ENCODE measurements at regions not wholly inside any gene's neighbourhood (a gene's known extent, or its start where the extent isn't known, plus 50 kb on each side); places are given as distances from the start of the nearest gene placed in this dataset.

DNA sequence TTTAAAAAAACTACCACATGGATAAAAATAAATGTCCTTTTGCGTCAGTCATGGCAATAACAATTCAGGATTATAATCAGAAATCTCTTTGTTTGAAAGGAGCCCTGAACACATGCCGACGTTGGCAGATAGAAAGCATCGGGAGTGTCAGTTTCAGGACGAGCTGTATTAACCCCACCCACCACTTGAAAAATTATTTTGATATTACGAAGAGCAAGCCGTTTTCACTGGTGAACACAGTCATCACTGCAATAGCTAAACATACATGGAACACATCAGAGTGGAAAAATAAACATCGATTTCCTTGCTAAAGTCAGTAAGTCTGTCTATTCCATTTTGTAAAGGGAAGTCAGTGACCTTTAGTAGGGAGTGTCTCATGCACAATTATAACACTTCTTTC is 266.4 kb upstream of the FBXL7 start:
- TF ChIP-seq, protein P1, sequence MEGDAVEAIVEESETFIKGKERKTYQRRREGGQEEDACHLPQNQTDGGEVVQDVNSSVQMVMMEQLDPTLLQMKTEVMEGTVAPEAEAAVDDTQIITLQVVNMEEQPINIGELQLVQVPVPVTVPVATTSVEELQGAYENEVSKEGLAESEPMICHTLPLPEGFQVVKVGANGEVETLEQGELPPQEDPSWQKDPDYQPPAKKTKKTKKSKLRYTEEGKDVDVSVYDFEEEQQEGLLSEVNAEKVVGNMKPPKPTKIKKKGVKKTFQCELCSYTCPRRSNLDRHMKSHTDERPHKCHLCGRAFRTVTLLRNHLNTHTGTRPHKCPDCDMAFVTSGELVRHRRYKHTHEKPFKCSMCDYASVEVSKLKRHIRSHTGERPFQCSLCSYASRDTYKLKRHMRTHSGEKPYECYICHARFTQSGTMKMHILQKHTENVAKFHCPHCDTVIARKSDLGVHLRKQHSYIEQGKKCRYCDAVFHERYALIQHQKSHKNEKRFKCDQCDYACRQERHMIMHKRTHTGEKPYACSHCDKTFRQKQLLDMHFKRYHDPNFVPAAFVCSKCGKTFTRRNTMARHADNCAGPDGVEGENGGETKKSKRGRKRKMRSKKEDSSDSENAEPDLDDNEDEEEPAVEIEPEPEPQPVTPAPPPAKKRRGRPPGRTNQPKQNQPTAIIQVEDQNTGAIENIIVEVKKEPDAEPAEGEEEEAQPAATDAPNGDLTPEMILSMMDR (IDR thresholded peaks at IDR 0.05; ENCODE audit: unreplicated experiment): no peak
- H3K27ac Mint-ChIP-seq (ENCODE audit: unreplicated experiment): no peak overlapping the region
- H3K27me3 Mint-ChIP-seq (ENCODE audit: unreplicated experiment): no peaks in the 10 kb centered on the region
- BruUV-seq (replicated peaks): no TSS peak
- CTCF ChIA-PET: no interaction called here
- no peak overlapping the region for H3K4me3 Mint-ChIP-seq (ENCODE audit: low read depth, unreplicated experiment)
- intact Hi-C loops (cut with micrococcal nuclease; ENCODE audit: unreplicated experiment): no loop called here
- peaks cover 9% of the 10 kb centered on the region for H3K9me3 Mint-ChIP-seq (ENCODE audit: low read depth, unreplicated experiment)
- H3K4me1 Mint-ChIP-seq (ENCODE audit: low read depth, unreplicated experiment): no peaks in the 10 kb centered on the region
- no peaks in the 10 kb centered on the region for H3K36me3 Mint-ChIP-seq (ENCODE audit: insufficient read depth, unreplicated experiment)
- DNase-seq: no peak

DNA sequence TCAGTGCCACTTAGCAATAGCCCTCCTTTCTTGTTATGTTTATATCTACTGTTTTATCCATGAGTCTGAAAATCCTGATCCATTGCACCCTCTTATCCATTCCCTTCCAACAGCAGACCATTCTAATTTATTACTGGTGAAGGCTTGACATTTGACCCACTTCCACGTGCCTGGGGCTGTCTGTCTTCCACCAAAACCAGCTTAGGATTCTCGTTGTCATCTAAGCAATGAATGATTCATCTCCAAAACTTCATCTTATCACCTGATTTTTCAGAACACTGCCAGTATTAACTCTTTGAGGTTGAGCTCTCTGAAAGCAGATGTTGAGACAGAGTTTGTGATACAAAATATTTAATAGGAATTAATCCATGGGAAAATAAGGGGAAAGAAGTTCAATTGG is 277.8 kb upstream of the FBXL7 start:
- Mint-ChIP-seq H3K27me3 (ENCODE audit: unreplicated experiment) (no peaks in the 10 kb centered on the region), H3K9me3 (ENCODE audit: low read depth, unreplicated experiment) (peaks cover 2% of the 10 kb centered on the region), H3K27ac (ENCODE audit: unreplicated experiment) (no peak overlapping the region), H3K36me3 (ENCODE audit: insufficient read depth, unreplicated experiment) (no peaks in the 10 kb centered on the region), H3K4me1 (ENCODE audit: low read depth, unreplicated experiment) (no peaks in the 10 kb centered on the region), H3K4me3 (ENCODE audit: low read depth, unreplicated experiment) (no peak overlapping the region)
- BruUV-seq (replicated peaks): no TSS peak
- intact Hi-C loops (cut with micrococcal nuclease; ENCODE audit: unreplicated experiment): no loop called here
- DNase-seq: no peak
- CTCF ChIA-PET: no interaction called here
- TF ChIP-seq, protein P1 (IDR thresholded peaks at IDR 0.05; ENCODE audit: unreplicated experiment): no peak

DNA sequence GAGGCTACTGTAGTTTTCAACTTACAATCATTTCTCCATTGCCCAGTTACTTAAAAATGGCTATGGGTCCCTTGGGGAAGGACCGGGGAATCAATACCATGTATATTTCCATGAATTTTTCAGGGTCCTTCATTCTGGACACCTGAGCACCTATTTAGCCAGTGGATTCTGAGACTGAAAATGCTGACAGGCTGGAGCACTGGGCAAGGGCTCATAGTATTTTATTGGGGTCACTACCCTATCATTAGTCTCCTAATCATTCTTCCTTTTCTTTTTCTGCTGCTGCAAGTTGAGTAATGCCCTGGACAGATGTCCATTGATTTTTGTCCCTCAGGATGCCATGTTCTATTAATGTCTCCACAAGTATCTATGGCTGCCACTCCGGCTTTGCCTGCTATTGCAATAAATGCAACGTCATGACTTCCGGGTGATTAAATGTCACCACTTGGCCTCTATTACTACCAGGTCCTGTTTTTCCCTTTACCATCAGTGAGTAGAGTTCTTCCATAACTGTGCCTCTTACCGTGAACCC is 279.3 kb upstream of the FBXL7 start:
- H3K27me3 Mint-ChIP-seq (ENCODE audit: unreplicated experiment): no peaks in the 10 kb centered on the region
- intact Hi-C loops (cut with micrococcal nuclease; ENCODE audit: unreplicated experiment): no loop called here
- H3K4me3 Mint-ChIP-seq (ENCODE audit: low read depth, unreplicated experiment): no peak overlapping the region
- no peaks in the 10 kb centered on the region for H3K4me1 Mint-ChIP-seq (ENCODE audit: low read depth, unreplicated experiment)
- H3K9me3 Mint-ChIP-seq (ENCODE audit: low read depth, unreplicated experiment): peaks cover 2% of the 10 kb centered on the region
- CTCF ChIA-PET: no interaction called here
- no peaks in the 10 kb centered on the region for H3K36me3 Mint-ChIP-seq (ENCODE audit: insufficient read depth, unreplicated experiment)
- no TSS peak for BruUV-seq (replicated peaks)
- TF ChIP-seq, protein P1 (IDR thresholded peaks at IDR 0.05; ENCODE audit: unreplicated experiment): no peak
- no peak overlapping the region for H3K27ac Mint-ChIP-seq (ENCODE audit: unreplicated experiment)
- no peak for DNase-seq

DNA sequence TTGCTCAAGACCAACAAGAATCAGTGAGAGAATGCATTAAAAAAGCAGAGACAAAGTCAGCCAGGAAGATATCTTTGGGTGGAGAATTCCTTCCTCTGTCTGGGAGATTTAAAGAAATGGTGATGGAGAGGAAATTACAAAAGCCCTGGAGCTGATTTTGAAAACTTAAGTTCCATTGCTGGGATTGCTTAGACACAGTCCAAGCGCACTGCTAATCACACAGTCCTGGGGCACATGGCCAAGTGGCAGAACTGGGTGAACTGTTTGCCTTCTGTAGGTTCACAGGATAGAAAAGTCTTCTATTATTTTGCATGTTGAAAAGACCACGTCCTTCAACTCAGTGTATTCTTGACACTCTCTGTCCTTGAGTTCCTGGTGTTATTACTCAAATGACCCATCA is 284.9 kb upstream of the FBXL7 start:
- H3K4me3 Mint-ChIP-seq (ENCODE audit: low read depth, unreplicated experiment): no peak overlapping the region
- TF ChIP-seq, protein P1 (IDR thresholded peaks at IDR 0.05; ENCODE audit: unreplicated experiment): no peak
- CTCF ChIA-PET: no interaction called here
- no peaks in the 10 kb centered on the region for H3K4me1 Mint-ChIP-seq (ENCODE audit: low read depth, unreplicated experiment)
- H3K27me3 Mint-ChIP-seq (ENCODE audit: unreplicated experiment): no peaks in the 10 kb centered on the region
- BruUV-seq (replicated peaks): no TSS peak
- H3K9me3 Mint-ChIP-seq (ENCODE audit: low read depth, unreplicated experiment): peaks cover 2% of the 10 kb centered on the region
- no peaks in the 10 kb centered on the region for H3K36me3 Mint-ChIP-seq (ENCODE audit: insufficient read depth, unreplicated experiment)
- intact Hi-C loops (cut with micrococcal nuclease; ENCODE audit: unreplicated experiment): no loop called here
- no peak overlapping the region for H3K27ac Mint-ChIP-seq (ENCODE audit: unreplicated experiment)
- DNase-seq: no peak

Measured in Calu3 (cell line).